Urothelium cell line (cell line): ENCODE measurements at regions not wholly inside any gene's neighbourhood (a gene's known extent, or its start where the extent isn't known, plus 50 kb on each side); places are given as distances from the start of the nearest gene placed in this dataset.
A peak's percentile ranks its signal among the peaks of the same experiment; 100 is the strongest.
"Not testable (repeated sequence)": the region's sequence is repeated elsewhere in the genome, so short reads cannot be mapped to it uniquely, and the experiment has no call there.

Experiments
- DNase-seq: peaks from one replicate; pipeline ENCODE4 v3.0.0; 2011; ENCODE audit warnings: low spot score, mixed read lengths
- FAIRE-seq: peaks from 2 replicates; lab custom pipeline; 2011; peaks lifted over from hg19 to GRCh38; lab: Jason Lieb, UNC

DNA sequence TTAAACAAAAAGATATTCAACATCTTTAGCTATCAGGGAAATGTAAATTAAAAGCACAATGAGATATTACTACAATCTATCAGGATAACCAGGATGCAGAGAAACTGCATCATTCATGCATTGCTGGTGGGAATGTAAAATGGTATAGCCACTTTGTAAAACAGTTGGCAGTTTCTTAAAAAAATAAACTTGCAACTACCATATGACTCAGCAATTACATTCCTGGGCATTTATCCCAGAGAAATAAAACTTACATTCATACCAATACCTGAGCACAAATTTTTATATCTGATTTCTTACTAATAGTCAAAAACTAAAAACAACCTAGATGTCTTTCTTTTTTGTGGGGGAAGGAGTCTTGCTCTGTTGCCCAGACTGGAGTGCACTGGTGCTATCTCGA lies 190.3 kb upstream of the TAB2 start:
- FAIRE-seq = no peak
- no peak for DNase-seq

DNA sequence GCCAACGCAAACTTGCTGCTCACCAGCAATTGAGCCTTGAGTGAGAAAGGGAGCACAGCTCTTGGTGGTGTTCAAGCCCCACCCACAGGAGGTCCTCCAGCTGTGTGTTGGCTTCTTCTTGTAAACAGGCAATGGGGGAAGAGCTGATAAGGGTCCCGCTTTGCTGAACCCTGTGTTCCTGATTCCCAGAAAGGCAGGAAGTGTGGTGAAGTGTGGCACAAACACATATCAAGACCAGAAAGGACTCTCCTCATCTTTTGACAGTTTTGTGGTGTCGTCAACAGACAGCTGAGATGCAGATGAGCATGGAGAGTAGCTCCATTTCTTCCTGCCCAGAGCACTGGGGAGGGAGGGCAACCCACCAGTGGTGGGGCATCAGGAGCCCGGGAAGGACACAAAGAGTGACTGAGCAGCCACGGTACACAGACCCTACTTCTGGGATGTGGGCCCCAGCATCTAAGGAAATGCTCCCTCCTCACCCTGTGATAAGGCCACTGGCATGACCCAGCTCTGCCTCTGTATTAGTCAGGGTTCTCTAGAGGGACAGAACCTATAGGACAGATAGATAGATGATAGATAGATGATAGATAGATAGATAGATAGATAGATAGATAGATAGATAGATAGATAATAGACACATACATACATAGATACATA lies 188.9 kb upstream of the TAB2 start:
- FAIRE-seq (no peak), DNase-seq (no peak)

DNA sequence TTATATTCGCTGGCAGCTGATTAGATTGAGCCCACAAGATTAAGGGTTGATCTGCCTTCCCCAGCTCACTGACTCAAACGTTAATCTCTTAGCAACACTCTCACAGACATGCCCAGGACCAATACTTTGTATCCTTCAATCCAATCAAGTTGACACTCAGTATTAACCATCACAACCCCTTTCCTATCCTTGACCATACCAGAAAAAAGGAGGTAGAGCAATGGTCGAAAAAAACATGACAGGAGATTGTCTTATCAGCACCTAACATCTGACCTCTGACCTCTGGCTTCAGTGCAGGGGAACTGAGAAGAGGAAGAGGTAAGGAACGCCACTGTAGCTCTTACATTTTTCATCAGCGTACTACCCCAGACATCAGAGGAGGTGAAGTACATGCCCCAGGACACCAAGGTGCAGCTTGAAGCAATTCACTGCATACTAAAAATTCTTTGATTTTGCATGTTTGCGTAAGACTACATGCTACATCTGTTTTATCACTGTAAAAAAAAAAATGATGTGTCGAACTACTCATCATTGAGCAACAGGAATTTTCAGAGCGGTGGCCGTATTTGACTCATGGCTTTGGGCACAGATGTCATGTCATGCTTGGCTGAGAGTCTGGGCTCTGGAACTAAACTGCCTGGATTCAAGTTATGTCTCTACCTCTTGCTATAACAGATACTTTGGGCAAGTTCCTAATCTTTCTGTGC lies 188.0 kb upstream of the TAB2 start:
- no peak for FAIRE-seq

DNA sequence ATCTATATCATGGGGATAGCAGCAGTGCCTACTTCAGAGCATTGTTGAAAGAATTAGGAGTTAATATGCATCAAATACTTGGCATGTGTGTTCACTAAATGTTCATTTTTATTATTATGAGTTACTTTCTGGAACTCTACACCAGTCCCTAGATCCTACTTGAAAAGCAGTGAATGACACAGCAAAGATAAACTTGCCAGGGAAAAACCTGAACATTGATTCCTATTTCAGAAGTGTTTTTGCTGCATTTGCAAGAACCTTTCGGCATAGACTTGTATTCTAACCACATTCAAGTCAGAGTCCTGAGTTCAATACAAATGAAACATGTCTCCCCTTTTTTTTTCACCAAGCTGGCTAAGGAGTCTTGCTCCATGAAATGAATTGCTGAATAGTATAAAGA lies 187.4 kb upstream of the TAB2 start:
- no peak for FAIRE-seq
- no peak for DNase-seq

More for the DNA sequence above, 188.0 kb upstream of the TAB2 start:
- no peak for DNase-seq

DNA sequence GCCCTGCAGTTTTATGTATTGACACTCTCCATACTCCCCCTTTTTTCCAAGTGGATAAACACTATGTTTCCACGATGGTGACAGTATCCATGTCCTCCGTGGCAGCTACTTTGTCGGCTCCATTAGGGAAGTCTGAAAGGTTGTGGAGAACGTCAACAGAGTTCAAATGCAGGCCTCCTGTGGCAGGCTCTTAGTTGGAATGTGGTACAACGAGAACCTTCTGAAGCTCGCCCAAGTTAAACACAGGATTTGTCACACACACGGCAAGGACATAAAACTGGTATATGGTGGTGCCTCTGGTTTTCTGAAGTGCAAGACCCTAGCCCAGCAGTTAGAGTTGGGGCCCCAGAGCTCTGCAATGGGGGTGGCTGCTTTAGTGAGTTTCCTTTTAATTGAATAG lies 187.0 kb upstream of the TAB2 start:
- FAIRE-seq (no peak), DNase-seq (no peak)

DNA sequence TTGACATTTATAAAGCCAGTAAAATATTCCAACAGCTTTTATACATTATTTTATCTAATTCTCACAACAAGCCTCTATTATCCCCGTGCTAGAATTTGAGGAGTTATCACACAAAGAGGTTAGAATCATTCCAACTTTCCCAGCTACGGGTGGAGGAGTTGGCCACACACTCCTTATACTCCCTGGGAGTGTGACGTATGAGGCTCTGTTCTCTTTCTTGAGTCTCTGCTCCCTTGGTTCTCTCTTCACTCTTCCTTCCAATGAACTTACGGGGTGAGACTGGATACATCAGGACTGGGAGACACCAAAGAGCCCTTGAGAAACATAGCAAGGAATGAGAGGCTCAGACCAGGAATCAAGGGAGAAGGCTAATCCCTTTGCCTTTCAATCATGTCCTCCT lies 185.6 kb upstream of the TAB2 start:
- FAIRE-seq = no peak
- DNase-seq = no peak

DNA sequence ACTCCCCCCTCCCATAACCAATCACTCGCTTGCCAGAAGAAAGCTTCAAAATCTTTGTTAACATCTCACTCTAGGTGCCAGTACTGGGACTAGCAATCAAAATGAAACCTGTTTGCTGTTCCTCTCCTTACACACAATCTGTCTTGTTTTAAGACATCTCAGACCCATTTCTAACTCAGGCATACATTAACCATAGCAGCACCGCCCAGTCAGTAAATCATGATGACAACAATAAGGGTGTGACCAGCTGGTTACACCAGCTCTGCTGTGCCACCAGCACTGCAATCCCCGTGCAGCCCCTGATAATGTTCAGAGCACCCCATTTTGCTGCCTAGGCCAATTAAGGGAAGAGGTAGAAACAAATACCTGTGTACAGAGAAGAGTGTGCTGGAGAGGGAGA lies 185.2 kb upstream of the TAB2 start:
- DNase-seq (no peak), FAIRE-seq (no peak)

DNA sequence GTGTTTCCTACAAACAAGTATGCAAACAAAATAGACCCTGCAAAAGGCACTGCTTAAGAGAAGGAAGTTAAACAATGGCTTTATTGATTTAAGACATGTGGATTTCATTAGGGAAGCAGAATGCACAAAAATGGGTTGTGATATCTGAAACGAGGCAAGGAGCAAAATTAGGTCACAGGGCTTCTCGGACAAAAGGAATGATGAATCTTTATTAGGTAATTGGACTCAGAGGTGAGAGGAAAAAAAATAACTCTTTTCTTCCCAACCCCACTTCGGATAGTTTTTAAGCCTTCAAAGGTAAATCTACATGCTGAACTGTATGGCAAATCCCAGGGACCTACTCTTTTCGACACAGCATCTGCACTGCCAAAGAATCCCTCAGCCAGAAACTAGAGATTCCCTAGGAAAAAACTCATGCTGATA lies 183.0 kb upstream of the TAB2 start:
- FAIRE-seq (no peak), DNase-seq (no peak)

DNA sequence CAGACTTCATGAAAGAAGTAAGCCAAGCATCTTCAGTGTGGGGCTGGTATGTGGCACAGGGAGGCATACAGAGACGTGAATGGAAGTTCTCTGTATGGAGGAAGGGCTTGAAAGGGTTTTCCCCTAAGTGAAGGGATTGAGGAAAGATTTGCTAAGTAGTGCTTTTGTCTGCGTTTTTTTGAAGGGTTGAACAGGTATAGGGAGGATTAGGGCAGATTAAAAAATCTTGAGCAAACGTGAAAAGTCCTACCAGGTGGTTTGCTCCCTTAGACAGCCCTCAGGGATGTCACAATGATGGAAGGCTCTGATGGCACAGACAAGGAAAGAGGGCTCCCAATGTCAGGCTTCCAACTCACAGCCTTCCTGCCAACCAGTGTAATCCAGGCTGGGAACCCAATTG lies 181.7 kb upstream of the TAB2 start:
- FAIRE-seq = no peak
- DNase-seq = no peak

DNA sequence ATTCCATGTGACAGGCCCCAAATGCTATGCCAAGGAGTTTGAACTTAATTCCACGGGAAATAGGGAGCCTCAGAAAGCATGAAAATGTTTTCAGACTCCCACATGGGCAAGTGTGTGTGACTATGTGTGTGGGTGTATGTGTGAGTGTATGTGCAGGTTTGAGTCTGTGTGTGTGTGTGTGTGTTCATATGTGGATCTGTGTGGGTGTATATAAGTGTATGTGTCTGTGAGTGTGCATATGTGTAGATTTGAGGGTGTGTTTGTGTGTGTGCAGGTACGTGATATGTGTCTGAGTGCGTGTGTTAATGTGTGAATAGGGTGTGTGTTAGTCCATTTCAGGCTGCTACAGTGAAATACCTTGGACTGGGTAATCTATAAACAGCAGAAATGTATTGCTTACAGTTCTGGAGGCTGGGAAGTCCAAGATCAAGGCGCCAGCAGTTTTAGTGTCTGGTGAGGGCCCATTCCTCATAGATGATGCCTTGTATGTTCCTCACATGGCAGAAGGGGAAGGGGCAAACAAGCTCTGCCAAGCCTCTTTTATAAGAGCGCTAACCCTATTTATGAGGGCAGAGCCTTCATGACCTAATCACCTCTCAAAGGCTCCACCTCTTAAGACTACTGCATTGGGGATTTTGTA lies 181.1 kb upstream of the TAB2 start:
- no peak for DNase-seq
- peak; percentile 83 for FAIRE-seq

DNA sequence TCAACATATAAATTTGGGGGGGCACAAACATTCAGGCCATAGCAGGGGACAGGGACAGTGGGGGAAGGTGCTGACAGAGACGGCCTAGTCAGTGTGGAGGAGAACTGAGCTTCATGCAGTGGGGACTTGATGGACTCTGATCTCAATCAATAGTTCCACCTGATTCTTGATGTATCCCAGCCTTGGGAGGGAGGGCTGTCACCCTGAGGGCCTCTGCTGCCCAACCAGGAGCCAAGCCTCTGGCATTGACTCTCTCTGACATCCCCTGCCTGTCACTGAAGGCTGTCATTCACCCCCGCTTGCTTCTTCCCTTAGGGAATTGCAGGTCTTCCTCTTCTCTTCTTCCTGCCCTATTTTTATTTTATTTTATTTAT lies 180.6 kb upstream of the TAB2 start:
- DNase-seq (no peak), FAIRE-seq (no peak)

DNA sequence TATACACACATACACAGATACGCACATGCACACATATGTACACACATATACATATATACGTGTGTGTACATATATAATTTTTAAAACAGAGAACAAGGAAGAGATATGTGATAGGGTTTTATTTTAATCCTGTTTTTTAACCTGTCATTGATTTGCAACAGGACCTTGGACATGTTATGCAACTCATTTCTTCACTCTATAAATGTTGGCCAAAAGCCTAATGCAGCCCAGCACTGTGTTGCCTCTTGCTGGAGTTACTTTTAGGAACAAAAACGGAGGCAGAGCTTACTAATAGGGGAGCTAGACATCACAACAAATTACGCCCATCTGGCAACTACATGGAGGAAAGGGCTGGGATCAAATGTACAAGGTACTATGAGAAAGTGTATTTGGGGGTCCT lies 179.9 kb upstream of the TAB2 start:
- FAIRE-seq (no peak), DNase-seq (no peak)

DNA sequence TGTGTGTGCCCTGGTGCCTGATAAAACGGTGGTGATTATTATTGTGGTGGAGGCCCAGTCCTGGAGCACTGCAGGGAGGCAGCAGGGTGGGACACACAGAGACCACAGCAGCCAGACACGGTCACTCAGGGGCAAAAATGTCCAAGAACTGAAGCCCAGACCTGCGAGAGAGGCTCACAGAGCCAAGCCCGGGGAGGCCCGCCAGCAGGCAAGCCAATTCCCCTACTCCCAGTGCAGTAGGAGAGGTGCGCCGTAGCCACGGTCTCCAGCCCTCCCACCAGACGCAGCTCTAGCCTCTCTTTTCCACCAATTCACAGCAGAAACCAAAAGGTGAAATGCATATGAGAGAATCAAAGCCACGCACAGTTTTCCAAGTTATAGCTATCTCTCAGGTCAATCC lies 179.4 kb upstream of the TAB2 start:
- no peak for DNase-seq
- FAIRE-seq = no peak

DNA sequence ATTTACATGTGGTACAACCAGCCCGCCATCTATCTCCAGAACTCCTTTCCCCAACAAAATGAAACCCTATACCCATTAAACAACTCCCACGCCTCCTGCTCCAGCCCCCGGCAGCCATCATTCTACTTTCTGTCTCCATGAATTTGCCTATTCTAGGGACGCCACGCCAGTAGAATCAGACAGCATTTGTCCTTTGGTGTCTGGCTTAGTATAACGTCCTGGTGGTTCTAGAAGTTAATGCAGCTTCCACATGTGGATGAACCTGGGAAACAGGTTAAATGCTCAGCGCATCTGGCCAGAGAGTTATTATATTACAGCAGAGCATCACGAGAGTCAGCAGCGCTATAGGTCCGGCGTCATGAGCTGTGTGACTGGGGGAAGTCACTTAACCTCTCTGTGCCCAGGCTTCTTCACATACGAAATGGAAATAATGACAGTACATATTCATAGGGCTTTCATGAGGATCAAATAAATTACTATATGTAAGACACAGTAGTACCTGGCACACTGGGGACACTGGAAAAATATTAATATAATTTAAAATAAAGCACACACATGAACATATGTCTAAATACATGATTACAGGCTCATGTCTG lies 178.7 kb upstream of the TAB2 start:
- DNase-seq (no peak), FAIRE-seq (no peak)

DNA sequence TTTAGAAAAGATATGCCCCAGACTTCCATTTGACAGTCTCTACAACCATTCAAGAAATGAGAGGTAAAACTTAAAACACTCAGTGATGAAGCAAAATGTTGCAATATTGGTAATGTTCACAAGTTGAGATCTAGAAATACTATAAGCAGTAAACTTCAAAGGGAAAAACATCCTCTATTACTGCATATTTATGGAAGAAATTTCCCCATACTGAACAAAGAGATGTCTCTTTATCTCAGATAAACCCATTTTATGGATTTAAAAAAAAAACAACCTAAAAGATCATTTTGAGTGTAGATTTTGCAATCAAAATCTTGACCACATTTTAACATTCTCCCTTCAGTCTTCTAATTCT lies 177.8 kb upstream of the TAB2 start:
- DNase-seq (no peak), FAIRE-seq (no peak)

DNA sequence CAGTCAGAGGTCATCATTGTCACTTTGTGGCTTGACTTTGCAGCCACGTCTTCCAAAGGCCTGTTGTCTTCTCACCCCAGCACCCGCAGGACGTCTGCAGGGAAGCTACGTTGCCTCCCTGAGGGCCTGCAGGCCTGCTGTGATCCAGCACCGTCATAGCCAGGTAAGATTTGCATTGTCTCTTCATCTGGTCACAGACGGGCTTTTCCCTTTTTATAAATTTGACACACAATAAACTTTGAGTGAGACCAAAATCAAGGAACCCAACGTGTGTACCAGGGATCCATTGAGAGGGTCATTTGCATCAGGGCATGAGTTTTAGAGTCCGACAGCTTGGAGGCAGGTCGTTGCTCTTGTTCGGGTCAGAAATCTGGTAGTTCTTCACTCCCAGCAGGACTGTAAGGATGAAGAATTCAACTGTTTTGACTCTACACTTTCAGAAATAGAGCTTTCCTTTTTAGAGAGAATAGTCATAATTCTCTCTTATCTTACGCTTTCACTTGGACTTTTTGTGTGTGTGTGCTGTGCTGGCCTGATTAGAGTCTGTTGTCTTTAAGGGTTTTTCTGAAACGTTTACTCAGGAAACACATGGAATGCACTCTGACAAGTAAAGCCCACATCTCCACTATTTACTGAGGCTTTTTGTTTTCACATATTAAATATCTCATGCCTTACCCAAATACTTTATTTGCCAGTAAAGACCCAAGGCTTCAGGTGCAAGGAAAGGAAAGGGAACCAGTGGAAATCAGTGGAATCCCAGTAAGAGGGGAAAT lies 177.2 kb upstream of the TAB2 start:
- DNase-seq (no peak), FAIRE-seq (no peak)

DNA sequence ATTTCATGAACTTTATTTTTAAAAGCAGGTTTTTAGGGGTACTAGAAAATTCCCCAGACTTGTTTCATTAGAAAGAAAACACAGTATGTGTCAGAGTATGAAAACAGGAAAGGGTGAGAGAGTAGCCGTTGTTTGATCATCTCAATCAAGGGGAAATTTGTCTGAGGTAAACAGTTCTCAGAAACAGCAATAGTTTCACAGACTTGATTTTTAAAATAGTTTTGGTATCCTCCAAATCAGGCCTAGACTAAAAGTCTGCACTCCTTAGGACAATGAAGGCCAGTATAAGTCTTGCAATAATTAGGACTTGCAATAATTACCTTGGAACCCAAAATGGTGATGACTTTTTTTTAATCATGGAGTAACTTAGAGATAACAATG lies 176.6 kb upstream of the TAB2 start:
- FAIRE-seq = no peak
- DNase-seq = no peak

DNA sequence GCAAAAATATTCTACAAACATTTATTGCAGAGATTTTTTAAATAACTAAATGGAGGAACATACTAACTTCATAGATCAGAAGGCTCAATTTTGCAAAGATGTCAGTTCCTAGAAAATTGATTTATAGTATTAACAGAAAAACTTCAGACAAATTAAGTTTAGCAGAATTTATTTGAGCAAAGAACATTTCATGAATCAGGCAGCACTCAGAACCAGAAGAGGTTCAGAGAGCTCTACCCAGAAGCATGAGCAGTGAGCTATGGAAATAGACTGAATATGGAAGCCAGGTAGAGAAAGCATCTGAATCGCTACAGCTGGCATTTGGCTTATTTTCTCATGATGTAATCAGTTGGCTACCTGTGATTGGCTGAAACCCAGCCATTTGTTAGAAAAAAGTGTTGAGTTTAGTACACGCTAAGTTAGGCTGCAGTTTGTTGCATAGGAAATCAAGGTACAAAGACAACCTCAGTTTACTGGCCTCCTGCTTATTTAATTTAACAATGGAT lies 174.5 kb upstream of the TAB2 start:
- no peak for DNase-seq
- no peak for FAIRE-seq

DNA sequence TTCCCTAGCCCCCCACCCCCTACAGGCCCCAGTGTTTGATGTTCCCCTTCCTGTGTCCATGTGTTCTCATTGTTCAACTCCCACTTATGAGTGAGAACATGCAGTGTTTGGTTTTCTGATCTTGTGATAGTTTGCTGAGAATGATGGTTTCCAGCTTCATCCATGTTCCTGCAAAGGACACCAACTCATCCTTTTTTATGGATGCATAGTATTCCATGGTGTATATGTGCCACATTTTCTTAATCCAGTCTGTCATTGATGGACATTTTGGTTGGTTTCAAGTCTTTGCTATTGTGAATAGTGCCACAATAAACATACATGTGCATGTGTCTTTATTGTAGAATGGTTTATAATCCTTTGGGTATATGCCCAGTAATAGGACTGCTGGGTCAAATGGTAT lies 171.7 kb upstream of the TAB2 start:
- FAIRE-seq, DNase-seq: not testable (repeated sequence)

DNA sequence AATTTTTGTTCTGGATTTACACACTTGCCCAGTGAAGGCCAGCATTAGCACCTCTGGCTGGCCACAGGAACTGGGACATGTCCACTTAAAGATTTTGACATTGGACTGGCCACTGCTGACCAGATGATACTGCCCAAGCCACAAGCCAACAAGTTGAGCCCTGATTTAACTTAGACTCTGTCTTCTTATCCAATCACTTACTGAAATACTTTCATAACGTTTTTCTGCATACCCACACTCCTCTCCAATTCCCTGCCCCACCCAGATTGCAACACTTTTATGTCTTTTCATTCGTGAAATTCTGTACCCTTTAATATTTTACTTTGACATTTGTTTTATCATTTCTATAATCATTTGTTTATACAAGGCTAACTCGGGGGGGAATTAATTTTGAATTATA lies 170.3 kb upstream of the TAB2 start:
- no peak for DNase-seq
- FAIRE-seq = no peak
